ENCODE measurements at regions not wholly inside any gene's neighbourhood (a gene's known extent, or its start where the extent isn't known, plus 50 kb on each side); places are given as distances from the start of the nearest gene placed in this dataset.

GRCh38 chr5:145090115-145090514, 745.0 kb downstream of the PRELID2 start:
- 90 to 98% (median 94%) methylated on average over 1 of the region's 1 CpG for WGBS, 5 donors
- TF ChIP-seq EP300 (IDR thresholded peaks at IDR 0.05) (no peak), POLR2A (IDR thresholded peaks at IDR 0.05) (no peak), CTCF (IDR thresholded peaks at IDR 0.05) (no peak), POLR2AphosphoS5 (IDR thresholded peaks at IDR 0.05) (no peak)
- no peaks in the 10 kb centered on the region for H3K36me3 ChIP-seq
- intact Hi-C loops (cut with DNase I; ENCODE audit: low total_unique reads): no loop called here
- peaks cover 0 to 4% (median 0%) of the 10 kb centered on the region in 4 donors for H3K9me3 ChIP-seq
- H3K4me1 ChIP-seq: no peaks in the 10 kb centered on the region
- no peak overlapping the region for H3K4me3 ChIP-seq
- no peaks in the 10 kb centered on the region for H3K27me3 ChIP-seq
- H3K27ac ChIP-seq: no peak overlapping the region
- DNase-seq: no peak

GRCh38 chr5:145084834-145085233, 750.3 kb downstream of the PRELID2 start:
- TF ChIP-seq POLR2AphosphoS5 (IDR thresholded peaks at IDR 0.05) (no peak), CTCF (IDR thresholded peaks at IDR 0.05) (no peak), EP300 (IDR thresholded peaks at IDR 0.05) (no peak), POLR2A (IDR thresholded peaks at IDR 0.05) (no peak)
- H3K4me1 ChIP-seq: no peaks in the 10 kb centered on the region
- no peak overlapping the region for H3K27ac ChIP-seq
- no peaks in the 10 kb centered on the region for H3K27me3 ChIP-seq
- 91 to 96% (median 94%) methylated on average over 2 of the region's 2 CpGs for WGBS, 5 donors
- no peaks in the 10 kb centered on the region for H3K9me3 ChIP-seq
- intact Hi-C loops (cut with DNase I; ENCODE audit: low total_unique reads): no loop called here
- no peak overlapping the region for H3K4me3 ChIP-seq
- no peak for DNase-seq
- no peaks in the 10 kb centered on the region for H3K36me3 ChIP-seq

- intact Hi-C loops (cut with DNase I; ENCODE audit: low total_unique reads): no loop called here
- Histone ChIP-seq H3K9me3 (no peaks in the 10 kb centered on the region), H3K4me1 (no peaks in the 10 kb centered on the region), H3K36me3 (no peaks in the 10 kb centered on the region), H3K4me3 (no peak overlapping the region), H3K27ac (no peak overlapping the region), H3K27me3 (no peaks in the 10 kb centered on the region)
- TF ChIP-seq POLR2AphosphoS5 (IDR thresholded peaks at IDR 0.05) (no peak), CTCF (IDR thresholded peaks at IDR 0.05) (no peak), POLR2A (IDR thresholded peaks at IDR 0.05) (no peak), EP300 (IDR thresholded peaks at IDR 0.05) (no peak)
- DNase-seq: no peak
- WGBS, 5 donors: 92 to 94% (median 93%) methylated on average over 6 of the region's 6 CpGs
Measured at GRCh38 chr5:145077028-145077427, 758.1 kb downstream of the PRELID2 start.

GRCh38 chr5:145076040-145076439, 759.1 kb downstream of the PRELID2 start:
- intact Hi-C loops (cut with DNase I; ENCODE audit: low total_unique reads): no loop called here
- H3K9me3 ChIP-seq: no peaks in the 10 kb centered on the region
- no peak overlapping the region for H3K4me3 ChIP-seq
- no peaks in the 10 kb centered on the region for H3K4me1 ChIP-seq
- no peak for TF ChIP-seq CTCF (IDR thresholded peaks at IDR 0.05)
- TF ChIP-seq EP300 (IDR thresholded peaks at IDR 0.05): no peak
- no peak for TF ChIP-seq POLR2AphosphoS5 (IDR thresholded peaks at IDR 0.05)
- TF ChIP-seq POLR2A (IDR thresholded peaks at IDR 0.05): no peak
- no peaks in the 10 kb centered on the region for H3K36me3 ChIP-seq
- no peak overlapping the region for H3K27ac ChIP-seq
- no peaks in the 10 kb centered on the region for H3K27me3 ChIP-seq
- no peak for DNase-seq

All from stomach (tissue), 8 donors.